HG02840 (cell line): ENCODE measurements at regions not wholly inside any gene's neighbourhood (a gene's known extent, or its start where the extent isn't known, plus 50 kb on each side); places are given as distances from the start of the nearest gene placed in this dataset.

Source experiments
- ATAC-seq: cut with Tn5 transposase; IDR thresholded peaks from one replicate; pipeline ENCODE4 v1.9.1; 2021; ENCODE audit warnings: mild to moderate bottlenecking, moderate library complexity, moderate number of reproducible peaks; ENCODE audit not compliant: unreplicated experiment, low FRiP score

DNA sequence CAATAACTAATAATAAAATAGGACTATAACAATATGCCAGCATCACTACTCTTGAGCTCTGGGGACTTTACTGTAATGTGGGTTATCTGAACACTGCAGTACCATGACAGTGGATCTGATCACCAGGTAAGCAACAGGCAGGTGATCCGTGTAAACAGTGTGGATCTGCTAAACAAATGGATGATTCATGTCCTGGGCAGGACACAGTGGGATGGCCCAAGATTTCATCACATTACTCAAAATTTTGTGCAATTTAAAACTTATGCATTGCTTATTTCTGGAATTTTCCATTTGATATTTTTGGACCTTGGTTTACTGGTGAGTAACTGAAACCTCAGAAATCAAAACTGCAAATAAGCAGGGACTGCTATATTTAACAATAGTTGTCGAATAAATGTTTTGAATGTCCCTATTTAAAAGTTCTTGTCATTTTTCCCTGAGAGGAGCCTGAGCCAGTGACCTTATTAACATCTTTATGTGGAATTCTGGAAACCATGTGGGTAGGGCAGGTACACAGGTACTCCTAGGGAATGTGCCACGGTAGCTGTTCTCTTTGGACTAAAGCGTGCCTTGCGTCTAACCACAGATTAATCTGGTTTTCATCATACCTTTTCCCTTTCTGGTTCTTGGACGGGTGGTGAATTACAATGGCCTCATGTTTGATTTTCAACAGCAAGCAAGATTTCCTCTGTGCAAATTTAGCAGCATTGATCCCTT is 214.5 kb upstream of the SASH1 start:
- ATAC-seq, result no peak

DNA sequence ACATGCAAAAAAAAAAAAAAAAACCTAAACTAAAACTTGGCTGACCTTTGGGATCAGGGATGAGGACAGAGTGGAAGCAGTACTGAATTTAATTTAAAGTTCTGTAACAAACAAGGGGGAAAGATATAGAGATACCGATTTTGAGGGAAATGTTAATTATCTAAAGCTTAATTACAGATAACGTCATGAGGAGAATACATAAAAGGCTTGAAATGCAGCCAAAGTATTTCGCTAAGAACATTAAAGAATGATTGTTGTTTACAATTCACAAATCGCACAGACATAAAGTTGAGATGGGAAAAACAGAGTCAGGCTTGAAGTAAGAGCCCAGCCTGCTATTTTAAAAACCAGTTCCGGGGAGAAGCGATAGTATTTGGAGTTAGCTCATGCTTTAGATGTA is 208.0 kb upstream of the SASH1 start:
- ATAC-seq, result no peak

DNA sequence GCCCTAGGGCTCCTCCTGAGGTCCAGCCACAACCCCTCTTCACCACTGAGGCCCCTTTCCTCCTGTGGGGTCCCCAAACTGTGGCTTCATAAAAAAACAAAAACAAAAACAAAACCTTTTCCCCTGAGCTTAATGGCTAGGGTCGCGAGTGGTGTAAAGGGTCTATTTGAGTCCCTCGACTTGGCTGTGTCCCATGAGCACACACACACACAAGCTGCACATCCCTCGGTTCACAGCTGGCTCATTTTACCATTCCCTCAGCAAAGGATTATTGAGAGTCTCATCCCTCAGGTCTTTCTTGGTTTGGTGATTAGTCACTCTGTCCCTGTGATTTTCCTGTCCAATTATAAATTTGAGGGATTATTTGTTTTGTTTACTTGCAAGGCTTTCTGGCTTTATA is 206.1 kb upstream of the SASH1 start:
- no peak for ATAC-seq

DNA sequence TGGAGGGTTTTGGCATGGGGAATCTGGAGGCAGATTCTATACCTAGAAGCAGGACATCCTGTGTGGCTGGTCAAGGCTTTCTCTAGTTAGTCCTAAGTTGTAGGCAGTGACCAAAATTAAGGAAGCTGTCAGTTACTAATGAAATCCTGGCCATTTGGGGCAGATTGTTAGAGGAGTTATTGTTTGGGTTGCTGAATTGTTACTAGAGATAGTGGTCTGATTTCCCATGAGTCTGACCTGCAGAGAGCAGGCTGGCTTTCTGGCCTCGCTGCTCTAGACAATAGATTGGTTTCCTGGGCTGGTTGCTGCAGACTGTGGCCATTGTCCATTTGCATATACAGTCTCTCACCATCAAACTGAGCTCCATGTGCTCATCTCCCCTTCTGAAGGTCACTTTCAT is 205.0 kb upstream of the SASH1 start:
- ATAC-seq, result no peak

DNA sequence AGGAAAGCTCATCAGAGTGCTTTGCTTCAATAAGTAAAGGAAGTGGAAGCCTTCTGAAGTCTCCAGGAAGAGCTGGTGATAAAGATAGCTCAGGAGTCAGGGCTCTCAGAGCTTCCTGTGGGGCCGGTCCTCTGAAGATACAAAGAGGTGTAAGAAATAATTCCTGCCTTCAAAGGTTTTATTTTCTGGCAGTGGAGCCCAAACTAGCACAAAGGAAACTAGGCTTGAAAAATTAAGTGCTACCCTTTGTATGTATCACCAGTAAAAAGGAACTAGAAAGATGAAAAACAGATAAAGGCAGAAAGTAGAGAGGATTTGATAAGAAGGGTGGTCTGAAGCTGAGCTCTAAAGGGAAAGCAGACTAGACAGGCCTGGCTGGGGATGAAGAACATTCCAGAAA is 204.1 kb upstream of the SASH1 start:
- ATAC-seq, result no peak

DNA sequence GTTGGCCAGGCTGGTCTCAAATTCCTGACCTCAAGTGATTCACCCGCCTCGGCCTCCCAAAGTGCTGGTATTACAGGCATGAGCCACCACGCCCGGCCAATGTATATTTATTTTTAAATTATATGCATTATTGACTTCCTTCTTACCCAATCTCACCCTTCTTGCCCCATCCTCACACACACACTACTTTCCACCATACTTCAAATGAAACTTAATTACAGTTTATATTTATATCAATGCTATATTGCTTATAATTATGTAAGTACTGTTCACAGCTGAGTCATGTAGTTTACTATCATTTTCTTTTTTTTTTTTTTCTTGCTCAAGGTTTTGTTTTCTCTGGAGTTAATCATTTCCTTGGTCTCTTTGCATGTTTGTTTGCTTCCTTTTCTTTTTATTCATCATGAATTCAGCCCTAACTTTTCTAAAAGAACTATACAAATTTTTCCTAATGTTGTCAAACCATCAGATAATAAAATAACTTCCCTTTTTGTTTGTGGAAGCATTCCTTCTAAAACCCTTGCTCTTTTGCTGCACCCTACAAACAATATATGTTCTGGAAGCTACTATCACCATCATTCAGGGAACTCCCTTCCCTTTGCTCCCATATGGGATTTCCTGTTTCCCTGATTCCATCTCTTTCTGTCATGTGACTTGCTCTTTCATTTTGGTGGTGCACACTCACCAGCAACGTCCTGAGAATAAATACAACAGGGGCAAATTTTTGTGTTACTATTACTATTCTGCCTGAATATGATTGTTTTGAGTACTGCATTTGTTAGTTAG is 201.7 kb upstream of the SASH1 start:
- no peak for ATAC-seq

DNA sequence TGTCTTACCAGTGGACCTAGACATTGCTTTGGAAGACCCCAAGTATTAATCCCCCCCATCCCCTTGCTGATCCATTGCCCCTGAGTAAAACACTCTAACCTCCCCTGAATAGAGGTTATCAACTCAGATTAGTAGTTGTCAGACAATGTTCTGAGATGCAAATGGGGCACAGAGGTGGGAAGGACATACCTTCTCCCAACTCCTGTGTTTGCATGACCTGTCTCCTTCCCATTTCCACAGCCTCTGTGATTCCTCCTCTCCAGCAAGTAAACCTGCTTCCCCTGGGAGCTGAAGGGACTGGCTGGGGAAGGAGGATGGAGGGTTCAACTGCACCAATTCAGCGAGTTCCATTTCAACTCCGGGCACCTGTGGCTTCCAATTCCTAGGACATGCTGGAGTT is 199.8 kb upstream of the SASH1 start:
- ATAC-seq, result no peak

DNA sequence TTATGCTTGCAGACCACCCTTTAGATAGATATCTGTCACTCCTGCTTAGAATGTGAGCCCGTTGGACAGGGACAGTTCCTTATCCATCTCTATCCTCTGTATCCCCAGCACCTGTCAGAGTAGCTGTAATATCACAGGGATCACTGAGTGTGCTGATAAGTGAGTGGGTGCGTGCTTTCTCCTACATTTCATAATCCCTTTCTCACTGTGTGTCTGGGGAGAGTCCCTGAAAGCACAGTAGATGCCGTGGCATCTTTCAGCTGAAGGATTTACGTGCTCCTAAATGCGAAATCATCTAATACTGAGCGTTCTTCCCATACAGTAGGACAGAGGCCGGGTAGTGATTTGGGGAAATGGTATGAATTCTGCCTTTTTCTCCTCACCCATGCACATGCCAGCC is 198.9 kb upstream of the SASH1 start:
- no peak for ATAC-seq

DNA sequence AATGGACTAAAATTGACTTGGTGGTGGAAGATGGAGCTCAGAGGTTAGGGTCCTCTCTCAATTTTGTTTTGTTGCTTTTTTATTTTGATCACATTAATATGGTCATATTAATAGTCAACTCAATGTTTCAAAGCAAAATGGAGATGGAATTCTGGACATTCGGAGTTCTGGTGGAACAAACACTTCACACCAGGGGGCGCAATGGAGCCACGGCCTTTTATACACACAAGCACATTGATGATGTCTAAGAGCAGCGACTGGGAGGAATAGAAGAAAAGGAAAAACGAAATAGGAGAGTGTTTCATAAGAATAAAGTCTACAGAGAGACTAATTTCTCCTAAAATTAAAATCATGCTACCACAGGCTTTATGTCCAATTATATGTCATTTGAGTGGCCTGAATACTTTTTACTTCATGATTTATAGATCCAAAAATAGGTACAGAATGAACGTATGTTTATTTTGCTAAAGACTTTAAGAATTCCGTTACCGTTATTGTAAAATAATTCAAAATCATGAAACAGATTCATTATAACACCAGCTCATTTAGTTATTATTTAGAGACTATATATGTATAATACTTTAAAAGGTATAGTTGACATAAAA is 197.6 kb upstream of the SASH1 start:
- no peak for ATAC-seq

DNA sequence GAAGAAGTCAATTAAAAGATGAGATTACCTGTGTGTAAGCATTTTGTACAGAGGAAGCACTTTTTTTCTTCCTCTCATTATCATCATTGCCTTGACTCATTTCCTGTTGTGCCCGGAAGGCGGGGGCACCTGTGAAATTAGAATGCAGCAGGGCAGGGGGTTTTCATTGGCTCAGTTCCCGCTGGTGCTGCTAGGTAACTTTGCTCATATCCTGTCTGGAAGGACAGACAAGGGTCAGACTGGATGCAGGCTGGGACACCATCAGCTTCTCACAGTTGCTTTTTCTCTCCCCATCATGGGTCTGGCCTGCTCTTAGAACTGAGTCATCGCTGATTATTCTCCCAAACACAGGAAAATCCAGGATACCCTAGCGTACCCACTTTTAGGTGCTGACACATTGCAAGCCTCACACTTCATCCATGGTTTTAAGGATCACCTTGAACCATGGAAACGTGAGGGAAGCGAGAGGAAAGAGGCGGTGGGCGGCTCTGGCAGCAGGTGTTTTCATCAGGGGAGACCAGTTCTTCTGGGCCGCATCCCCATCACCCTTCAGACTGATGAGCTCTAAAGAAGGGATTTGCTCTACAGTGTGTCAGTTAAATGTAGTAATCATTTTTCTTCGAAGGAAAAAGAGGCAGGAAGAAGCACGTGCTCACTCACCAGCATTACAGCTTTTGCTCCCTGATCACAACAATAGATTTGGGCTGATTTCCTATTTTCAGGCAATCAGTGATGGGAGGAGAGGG is 195.7 kb upstream of the SASH1 start:
- no peak for ATAC-seq

DNA sequence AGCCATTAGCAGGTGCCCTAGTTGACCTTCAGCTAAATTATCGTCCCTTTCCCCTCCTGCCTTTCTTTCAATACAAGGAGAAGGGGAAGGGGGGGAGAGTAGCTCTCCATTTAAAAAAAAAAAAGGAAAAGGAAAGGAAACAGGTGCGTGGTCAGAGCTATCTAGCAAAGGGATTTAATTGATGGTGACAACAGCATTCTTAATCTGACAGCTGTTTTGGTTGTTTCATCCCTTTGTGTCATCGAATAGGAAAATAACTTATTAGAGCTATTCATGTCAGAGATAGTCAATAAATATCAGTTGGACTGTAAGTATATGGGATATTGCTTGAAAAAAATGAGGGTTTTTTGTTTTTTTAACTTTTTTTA is 195.2 kb upstream of the SASH1 start:
- ATAC-seq, result no peak

DNA sequence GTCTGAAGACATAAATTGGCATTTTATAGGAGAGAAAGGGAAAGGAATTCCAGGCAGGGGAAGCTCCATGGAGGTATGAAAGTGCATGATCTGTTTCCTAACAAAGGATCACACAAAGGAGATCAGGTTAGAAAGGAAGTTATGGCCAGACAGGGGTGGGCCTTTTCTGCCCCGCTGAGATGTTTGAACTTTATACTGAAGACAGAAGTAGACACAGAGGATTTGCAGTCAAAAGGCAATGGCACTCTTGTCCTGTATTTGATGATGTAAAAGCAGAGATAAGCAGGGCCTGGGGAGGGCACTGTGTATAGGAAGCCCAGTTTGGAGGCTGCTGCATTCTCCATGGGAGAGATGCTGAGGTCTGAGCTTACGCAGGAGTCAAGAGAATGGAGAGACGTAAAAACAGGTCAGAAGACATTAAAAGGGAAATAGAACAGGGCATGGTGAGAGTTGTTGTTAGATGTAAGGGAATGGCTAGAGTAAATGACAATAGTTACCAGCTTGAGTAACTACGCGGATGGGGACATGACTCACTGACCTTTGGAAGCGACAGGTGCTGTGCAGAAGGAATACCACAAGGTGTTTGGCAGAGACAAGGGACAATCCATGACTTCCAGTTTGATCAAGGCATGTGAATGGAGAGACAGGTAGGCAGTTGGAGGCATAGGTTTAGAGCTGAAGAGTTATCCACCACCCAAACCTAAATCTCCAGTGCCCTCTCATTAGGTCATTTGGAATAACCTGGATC is 190.6 kb upstream of the SASH1 start:
- no peak for ATAC-seq

DNA sequence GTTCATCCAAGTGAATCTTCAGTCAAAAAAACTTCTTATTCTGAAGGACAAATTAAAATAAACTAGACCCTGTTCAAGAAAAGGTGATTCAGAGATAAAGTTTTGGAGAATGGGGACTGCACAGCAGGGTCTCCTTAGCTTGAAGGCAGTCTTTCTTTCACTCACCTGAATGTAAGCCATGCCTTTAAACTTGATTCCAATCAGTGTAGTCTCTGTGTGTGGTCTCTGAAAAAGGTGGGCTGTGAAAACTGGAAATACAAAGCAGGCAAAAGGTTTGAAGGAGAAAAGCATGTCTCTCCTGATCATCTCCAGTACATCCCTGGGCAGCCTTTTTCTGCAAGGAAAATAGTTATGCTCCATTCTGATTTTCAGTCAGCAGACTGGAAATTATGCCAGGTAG is 188.0 kb upstream of the SASH1 start:
- ATAC-seq, result no peak

DNA sequence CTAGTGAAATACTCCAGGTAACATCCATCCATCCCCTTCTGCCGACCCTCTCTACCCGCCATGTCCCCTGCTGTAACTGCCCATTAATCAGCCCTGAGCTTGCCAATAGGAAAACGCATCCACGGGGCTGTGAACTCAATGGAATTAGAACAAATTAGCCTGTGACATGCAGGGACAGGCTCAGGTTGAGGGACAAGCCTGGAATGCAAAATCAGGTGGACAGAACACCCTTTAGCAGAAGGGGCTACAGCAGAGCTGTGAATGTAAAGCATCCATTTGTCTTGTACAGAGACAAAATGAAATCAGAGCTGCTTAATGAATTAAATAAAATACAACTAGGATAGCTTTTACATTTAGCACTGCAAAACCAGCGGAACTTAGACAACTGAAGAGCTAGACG is 187.3 kb upstream of the SASH1 start:
- no peak for ATAC-seq

DNA sequence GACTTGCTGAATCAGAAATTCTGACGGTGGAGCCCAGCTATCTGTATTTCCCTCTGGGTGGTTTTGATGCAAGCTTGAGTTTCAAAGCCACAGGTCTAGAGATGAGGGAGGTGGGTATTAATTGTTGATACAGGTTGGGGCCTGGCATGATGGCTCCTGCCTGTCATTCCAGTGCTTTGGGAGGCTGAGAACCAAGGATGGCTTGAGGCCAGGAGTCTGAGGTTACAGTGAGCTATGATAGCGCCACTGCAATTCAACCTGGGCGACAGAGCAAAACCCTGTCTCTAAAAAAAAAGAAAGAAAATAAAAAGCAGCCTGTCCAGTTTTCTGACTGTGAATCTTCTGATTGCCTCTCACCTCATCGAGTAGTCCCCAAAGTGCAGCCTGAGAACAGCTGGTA is 184.8 kb upstream of the SASH1 start:
- ATAC-seq, result no peak

DNA sequence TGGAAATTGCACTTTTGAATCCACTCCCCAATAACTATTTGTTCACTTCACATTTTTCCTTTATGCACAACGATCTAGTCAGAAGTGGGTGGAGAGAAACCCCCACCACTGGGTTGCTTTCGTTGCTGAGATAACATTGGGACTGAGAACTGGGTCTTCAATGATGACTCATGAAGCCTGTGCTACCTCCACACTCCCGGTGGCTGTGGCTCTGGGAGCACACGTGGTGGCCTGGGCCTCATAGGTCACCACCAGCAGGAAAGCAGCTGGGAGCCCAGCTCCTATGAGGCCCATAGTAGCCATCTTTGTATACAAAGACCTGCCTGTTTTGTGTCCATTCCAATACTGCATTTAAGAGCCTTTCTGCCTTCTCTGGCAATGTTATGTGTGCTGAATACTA is 178.0 kb upstream of the SASH1 start:
- ATAC-seq, result no peak

DNA sequence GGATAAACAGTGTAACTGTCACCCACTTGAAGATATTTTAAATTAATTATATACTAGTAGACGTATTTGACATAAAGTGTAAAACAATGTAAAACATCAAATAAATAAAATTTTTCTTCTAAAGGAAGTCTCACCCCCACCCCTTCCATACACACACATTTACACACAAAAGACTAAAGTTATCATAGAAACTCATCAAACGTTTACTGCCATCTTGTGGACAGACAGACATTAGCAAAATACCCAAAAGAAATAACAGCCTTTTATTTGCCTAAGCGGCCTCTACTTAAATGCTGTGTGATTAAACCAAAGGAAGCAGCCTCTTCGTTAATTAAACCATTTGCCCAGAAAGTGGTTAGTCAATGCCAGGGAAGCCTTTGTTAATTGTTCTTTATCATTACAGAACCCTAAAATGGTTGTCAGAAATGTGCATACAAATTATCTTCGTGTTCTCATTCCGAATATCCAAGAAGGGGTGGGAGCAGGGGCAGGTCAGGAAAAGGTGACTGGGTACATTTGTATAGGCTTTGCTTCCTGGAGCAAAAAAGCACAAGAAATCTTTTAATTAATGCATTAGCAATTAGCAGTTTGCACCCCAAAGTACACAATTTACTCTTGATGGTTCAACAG is 176.2 kb upstream of the SASH1 start:
- ATAC-seq, result no peak

DNA sequence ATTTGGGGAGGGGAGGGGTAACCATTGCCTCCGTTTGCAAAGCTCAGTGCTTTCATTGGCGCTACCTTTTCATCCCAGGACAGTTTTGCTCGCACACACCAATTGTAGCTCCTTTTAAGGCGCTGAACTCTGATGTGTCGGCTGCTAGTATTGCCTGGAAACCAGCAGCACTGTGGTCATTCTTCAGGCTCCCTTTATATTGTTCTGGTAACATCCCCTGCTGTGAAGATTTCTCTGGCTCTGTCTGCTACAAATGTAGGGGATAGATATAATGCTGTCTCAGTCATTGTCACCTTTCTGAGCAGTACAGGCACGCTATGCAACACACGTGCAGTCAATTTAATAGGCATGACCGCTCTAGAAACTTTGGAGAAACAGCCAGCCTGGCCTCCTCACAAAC is 172.9 kb upstream of the SASH1 start:
- no peak for ATAC-seq

DNA sequence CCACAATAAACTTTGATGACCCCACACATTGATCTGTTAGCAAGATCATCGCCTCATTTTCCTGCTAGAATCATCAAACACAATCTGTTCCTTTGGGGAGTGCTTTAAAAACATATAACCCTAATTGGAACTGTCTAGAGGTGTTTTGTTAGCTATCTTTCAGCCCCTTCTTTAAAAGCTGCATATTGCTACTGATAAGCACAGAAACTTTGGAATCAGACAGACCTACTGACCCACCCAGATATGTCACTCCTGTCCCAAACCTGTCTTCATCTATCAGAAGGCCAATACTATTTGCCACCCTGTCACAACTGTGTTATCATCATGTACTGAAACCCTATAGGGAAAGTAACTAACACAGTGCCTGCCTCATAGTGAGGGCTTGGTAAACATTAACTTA is 172.4 kb upstream of the SASH1 start:
- ATAC-seq, result no peak

DNA sequence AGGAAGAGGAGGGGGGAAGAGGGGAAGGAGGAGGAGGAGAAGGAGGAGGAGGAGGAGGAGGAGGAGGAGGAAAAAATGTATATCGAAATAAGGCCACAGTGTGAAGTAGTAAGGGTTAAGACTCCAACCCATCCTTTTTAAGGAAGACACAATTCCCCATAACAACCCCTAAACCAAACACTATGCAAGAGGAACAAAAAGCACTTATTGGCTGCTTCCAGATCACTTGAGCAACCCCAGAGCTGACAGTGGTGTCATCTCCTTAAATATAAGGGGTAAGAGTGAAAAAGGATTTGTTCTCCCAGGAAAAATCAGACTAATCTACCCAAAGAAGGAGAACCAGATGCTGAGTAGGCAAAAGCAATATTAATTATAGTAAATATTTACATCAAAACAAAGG is 169.1 kb upstream of the SASH1 start:
- no peak for ATAC-seq
